ENCODE measurements at regions not wholly inside any gene's neighbourhood (a gene's known extent, or its start where the extent isn't known, plus 50 kb on each side); places are given as distances from the start of the nearest gene placed in this dataset.

GRCh38 chr10:4260483-4261124 is 475.6 kb upstream of the KLF6 start:
- Histone ChIP-seq H3K9ac (ENCODE audit: extremely low read depth, insufficient read length, low read length) (no peak overlapping the region), H2BK120ac (ENCODE audit: low read depth, low read length, poor library complexity, severe bottlenecking) (no peak overlapping the region), H3K27ac (ENCODE audit: insufficient read length, low read depth, low read length) (no peak overlapping the region), H2BK5ac (ENCODE audit: insufficient read length, low read length) (no peak overlapping the region), H3T11ph (ENCODE audit: low read length) (no peak overlapping the region), H3K23me2 (ENCODE audit: insufficient read length, low read depth, low read length, poor library complexity, severe bottlenecking) (no peaks in the 10 kb centered on the region), H3K4me2 (ENCODE audit: insufficient read depth, insufficient read length, low read length) (no peak overlapping the region), H4K8ac (replicated peaks; ENCODE audit: insufficient read length, low read depth, low read length) (no peak overlapping the region), H3K4ac (ENCODE audit: low read depth, low read length) (no peak overlapping the region), H2BK20ac (ENCODE audit: low read depth, low read length, poor library complexity, severe bottlenecking) (no peak overlapping the region), H4K20me1 (ENCODE audit: control insufficient read depth, insufficient read depth, insufficient read length) (no peaks in the 10 kb centered on the region), H3K14ac (ENCODE audit: insufficient read depth, low read length) (no peak overlapping the region), H3K9me3 (ENCODE audit: control insufficient read depth, low read depth, low read length) (no peaks in the 10 kb centered on the region), H3K79me2 (ENCODE audit: insufficient read depth, low read length) (no peaks in the 10 kb centered on the region), H2AK5ac (ENCODE audit: insufficient read length, low read length) (no peak overlapping the region), H3K23ac (ENCODE audit: insufficient read length, low read depth, low read length) (no peak overlapping the region), H4K5ac (ENCODE audit: insufficient read length, low read depth, low read length) (no peak overlapping the region), H3K56ac (ENCODE audit: insufficient read length, low read depth, low read length) (no peak overlapping the region), H3K27me3 (ENCODE audit: insufficient read depth, low read length) (no peaks in the 10 kb centered on the region), H2BK15ac (ENCODE audit: low read depth, low read length) (no peak overlapping the region), H3K4me1 (ENCODE audit: insufficient read depth, low read length) (no peaks in the 10 kb centered on the region), H2BK12ac (ENCODE audit: insufficient read length, low read depth, low read length) (no peak overlapping the region), H4K91ac (ENCODE audit: insufficient read length, low read depth, low read length) (no peak overlapping the region), H3K18ac (ENCODE audit: insufficient read length, low read depth, low read length) (no peak overlapping the region), H3K79me1 (ENCODE audit: insufficient read depth, low read depth, low read length, poor library complexity, severe bottlenecking) (no peaks in the 10 kb centered on the region), H2AFZ (ENCODE audit: low read length) (no peak overlapping the region)
- Mint-ChIP-seq H3K9me3 (peaks cover 0 to 3% of the 10 kb centered on the region in 2 experiments; a peak in 2 of 5 replicates), H3K27me3 (ENCODE audit: low read depth) (no peaks in the 10 kb centered on the region), H3K36me3 (ENCODE audit: insufficient read depth in 1 of 3, low read depth in 3 of 3) (peaks cover 0 to under 1% (median 0%) of the 10 kb centered on the region in 3 experiments; a peak in 2 of 7 replicates), H3K27ac (no peak overlapping the region), H3K4me1 (no peaks in the 10 kb centered on the region), H3K4me3 (no peak overlapping the region)
- no peak for DNase-seq
- WGBS (ENCODE audit: extremely low coverage, insufficient read length, low lambda C conversion rate) = no CpG with 5 or more reads among the region's 4 CpGs
- TF ChIP-seq CTCF (conservative IDR thresholded peaks at IDR 0.05) = no peak
